GM10248 (cell line): ENCODE measurements at regions not wholly inside any gene's neighbourhood (a gene's known extent, or its start where the extent isn't known, plus 50 kb on each side); places are given as distances from the start of the nearest gene placed in this dataset.

Experiments
- CTCF ChIA-PET: fragments of 300-600 bp; sonication (Branson Sonifier 250); formaldehyde crosslinking; extraction: SDS; loops from one replicate; lab custom pipeline; 2021; ENCODE audit warnings: antibody characterized with exemption; lab: Yijun Ruan, JAX
- POLR2A ChIA-PET: fragments of 350-650 bp; sonication (Branson Sonifier 250); formaldehyde crosslinking; extraction: SDS; loops from one replicate; lab custom pipeline; 2020; ENCODE audit warnings: antibody characterized with exemption; lab: Yijun Ruan, JAX
- DNase-seq: peaks from one replicate; pipeline ENCODE4 v3.0.0; 2012; ENCODE audit errors: extremely low spot score
- TF ChIP-seq, protein P1 (sequence below): IDR thresholded peaks from 2 replicates; pipeline ENCODE4 v1.5.1; 2012; ENCODE audit warnings: mild to moderate bottlenecking, low read depth; ENCODE audit errors: extremely low read depth, missing control alignments, control extremely low read depth

DNA sequence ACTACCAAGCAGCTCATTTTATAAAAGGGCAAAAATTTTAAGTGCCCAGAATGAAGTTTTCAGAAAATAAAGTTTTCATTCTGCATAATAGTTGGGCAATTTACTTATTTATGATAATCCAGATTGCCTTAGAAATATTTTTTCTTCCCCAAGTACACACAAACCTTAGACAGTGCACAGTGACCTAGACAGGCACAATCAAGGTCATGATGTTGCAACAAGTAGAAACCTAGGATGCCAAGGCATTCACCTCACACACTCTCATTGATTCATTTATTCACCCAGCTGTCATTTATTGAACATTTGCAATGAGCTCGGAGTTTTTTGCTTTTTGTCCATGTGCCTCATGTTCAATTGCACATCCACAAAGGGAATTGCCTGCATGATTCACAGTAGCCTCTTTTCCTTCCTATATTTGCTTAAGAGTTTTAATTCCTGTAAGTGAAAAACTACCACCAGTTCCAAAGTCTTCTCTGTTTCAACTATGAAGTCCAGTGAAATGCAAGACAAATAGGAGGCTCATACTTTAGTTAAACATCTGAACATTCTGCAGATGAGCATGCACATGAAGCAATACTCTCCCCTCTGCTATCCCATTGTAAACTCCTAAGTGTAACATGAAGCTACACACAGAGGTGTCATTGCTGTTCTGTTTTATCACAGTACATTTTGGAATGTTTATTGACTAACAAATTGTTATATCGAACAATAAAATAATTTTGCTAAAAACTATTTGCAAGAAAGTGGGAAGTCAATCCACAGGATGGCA lies 122.9 kb downstream of the HINT1 start:
- no peak for DNase-seq
- TF ChIP-seq, protein P1, sequence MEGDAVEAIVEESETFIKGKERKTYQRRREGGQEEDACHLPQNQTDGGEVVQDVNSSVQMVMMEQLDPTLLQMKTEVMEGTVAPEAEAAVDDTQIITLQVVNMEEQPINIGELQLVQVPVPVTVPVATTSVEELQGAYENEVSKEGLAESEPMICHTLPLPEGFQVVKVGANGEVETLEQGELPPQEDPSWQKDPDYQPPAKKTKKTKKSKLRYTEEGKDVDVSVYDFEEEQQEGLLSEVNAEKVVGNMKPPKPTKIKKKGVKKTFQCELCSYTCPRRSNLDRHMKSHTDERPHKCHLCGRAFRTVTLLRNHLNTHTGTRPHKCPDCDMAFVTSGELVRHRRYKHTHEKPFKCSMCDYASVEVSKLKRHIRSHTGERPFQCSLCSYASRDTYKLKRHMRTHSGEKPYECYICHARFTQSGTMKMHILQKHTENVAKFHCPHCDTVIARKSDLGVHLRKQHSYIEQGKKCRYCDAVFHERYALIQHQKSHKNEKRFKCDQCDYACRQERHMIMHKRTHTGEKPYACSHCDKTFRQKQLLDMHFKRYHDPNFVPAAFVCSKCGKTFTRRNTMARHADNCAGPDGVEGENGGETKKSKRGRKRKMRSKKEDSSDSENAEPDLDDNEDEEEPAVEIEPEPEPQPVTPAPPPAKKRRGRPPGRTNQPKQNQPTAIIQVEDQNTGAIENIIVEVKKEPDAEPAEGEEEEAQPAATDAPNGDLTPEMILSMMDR, result no peak
- CTCF ChIA-PET, result no interaction called here
- POLR2A ChIA-PET, result no interaction called here

DNA sequence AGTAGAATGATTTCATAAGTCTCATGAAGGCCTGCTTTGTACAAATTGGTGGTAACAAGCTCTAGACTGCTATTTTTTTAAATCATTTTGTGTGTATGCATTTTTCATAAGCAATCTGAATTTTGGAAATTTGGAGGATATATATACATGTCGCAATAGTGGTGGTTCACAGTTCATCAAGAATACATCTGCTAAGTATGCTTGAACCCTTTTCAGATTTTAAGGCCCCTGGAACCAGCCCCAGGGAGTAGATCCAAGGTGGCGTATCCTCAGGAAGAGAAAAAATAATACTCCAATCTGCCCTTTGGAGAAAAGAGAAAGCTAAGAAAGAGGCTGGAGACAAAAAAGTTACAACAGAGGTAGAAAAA lies 141.6 kb downstream of the HINT1 start:
- ChIA-PET CTCF (interaction anchor here (0.7 kb wide), 1 partner anchor 30 kb away, joined by 3 read pairs; no protein-coding TSS in a partner anchor), POLR2A (no interaction called here)
- DNase-seq, result no peak
- TF ChIP-seq, protein P1, result no peak

DNA sequence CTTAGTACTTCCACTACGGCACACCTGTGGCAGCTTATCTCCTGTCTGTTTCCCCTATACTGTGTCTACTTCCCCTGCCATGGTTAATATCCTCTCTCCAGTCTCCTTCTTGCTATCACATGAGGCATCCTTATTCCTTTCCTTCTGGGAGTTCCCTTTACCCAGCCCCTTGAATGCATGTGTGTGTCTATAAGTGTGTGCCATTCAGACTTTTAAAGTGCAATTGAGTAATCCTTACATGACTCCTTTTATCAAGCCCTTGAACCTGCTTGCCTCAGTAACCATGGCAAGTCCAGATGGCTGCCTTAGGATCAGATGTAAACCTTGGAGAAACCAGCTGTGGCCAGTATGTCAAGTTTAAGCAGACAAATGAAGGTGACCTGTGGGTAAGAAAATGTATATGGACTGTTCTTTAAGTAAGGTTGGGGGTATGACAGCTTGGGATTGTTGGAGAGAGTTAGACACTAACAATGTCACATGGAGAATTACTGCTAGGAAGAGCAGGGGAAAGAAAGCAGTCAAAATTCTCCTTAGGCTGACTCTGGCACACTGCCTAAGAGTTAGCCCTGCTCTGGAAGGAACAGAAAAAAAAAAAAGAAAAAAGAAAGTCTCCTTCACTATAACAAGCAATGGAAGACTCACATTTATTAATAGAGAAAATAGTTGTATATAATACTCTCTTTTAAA lies 142.1 kb downstream of the HINT1 start:
- DNase-seq, result no peak
- POLR2A ChIA-PET, result no interaction called here

DNA sequence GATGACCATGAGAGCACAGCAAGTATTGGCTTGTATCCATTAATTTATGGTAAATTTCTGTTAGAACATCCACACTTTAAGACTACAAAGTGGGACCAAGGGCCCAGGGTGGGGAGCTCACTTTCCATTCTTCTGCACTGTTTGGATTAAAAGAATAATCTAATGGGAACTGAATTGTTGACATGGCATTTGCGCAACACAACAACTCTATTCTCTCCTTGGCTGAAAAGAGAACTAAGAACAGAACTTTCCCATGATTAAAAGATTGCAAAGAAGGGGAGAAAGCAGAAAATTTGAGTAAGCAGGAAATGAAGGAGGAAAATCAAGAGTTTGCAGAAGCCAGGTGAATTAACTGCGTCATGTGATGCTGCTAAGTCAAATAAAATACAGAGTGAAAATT lies 143.4 kb downstream of the HINT1 start:
- CTCF ChIA-PET, result no interaction called here
- no peak for DNase-seq
- POLR2A ChIA-PET, result no interaction called here
- TF ChIP-seq, protein P1, result no peak

More for the DNA sequence above, 142.1 kb downstream of the HINT1 start:
- TF ChIP-seq, protein P1, result no peak
- CTCF ChIA-PET, result no interaction called here

DNA sequence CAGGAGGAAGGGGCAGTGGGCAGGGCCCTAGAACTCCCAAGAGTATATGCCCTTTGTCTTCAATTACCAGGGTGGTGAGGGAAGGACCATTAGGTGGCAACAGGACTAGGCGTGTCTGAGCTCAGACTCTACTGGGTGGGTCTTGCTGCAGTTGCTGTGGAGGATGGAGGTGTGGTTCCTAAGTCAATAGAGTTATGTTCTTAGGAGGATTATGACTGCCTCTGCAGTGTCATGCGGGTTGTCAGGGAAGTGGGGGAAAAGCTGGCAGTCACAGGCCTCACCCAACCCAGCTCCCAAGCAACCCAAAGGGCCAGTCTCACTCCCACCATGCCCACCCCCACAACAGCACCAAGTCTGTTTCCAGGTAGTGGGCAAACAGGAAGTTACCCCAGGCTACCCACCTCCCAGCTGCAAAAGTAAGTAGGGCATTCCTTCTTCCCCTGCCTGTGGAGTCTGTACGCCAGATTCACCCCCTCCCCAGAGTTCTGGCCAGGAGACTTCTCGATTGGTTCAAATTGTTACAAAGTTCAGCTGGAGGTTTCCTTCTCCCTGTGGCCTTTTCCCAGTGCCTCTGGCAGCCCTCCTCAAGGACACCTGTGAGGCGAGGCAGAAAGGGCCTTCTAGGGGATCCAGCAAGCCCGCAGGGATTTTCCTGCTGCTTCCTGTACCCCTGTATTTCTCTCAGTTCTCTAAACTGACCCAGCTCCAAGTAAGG lies 145.3 kb downstream of the HINT1 start:
- no peak for DNase-seq
- ChIA-PET POLR2A (no interaction called here), CTCF (interaction anchor here (0.8 kb wide), 1 partner anchor 15 kb away, joined by 3 read pairs; no protein-coding TSS in a partner anchor)
- TF ChIP-seq, protein P1, result no peak

DNA sequence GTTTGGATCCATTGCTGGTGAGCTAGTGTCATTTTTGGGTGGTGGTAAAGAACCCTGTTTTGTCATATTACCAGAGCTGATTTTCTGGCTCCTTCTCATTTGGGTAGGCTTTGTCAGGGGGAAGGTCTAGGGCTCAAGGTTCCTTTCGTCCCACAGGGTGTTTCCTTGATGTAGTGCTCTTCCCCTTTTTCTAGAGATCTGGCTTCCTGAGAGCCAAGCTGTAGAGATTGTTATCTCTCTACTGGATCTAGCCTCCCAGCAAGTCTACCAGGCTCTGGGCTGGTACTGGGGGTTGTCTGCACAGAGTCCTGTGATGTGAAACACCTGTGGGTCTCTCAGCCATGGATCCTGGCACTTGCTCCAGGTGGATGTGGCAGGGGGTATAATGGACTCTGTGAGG lies 145.9 kb downstream of the HINT1 start:
- POLR2A ChIA-PET, result no interaction called here
- CTCF ChIA-PET, result no interaction called here

More for the DNA sequence above, 145.9 kb downstream of the HINT1 start:
- no peak for DNase-seq
- TF ChIP-seq, protein P1, result no peak
